ENCODE measurements at regions not wholly inside any gene's neighbourhood (a gene's known extent, or its start where the extent isn't known, plus 50 kb on each side); places are given as distances from the start of the nearest gene placed in this dataset.

DNA sequence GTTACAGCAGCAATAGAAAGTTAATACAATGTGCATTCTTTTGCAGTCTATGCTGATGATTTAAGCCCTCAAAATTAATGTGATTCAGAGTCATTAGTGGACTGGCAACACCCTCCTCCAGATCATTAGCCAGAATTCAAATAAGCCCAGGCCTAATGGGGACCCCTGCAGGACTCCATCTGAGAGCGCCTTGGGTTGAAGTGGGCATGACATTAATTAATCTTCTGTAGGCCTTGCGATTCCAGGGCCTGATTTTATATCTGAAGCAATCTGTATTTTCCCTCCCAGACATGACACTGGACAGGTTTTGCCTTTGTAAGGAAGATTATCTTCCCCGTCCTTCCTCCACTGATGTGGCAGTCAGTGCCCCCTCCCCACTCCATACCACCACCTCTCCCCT, 442.9 kb downstream of the FOXO1 start:
- peaks cover 40% of the 10 kb centered on the region for H3K4me1 ChIP-seq (ENCODE audit: insufficient read depth, low read length)
- Mint-ChIP-seq H3K36me3 (ENCODE audit: low read depth) (no peaks in the 10 kb centered on the region), H3K27ac (no peak overlapping the region), H3K4me1 (ENCODE audit: low read depth) (peaks cover 48% of the 10 kb centered on the region), H3K9me3 (no peaks in the 10 kb centered on the region), H3K4me3 (no peak overlapping the region), H3K27me3 (no peaks in the 10 kb centered on the region)
- ChIA-PET CTCF (no interaction called here), POLR2A (no interaction called here)
- H3K36me3 ChIP-seq (ENCODE audit: insufficient read depth, low read length) = no peaks in the 10 kb centered on the region
- no peaks in the 10 kb centered on the region for H3K27me3 ChIP-seq (ENCODE audit: control insufficient read depth in 1 of 2, insufficient read depth in 2 of 2, low read length in 2 of 2)
- ATAC-seq (ENCODE audit: poor library complexity) = no peak
- H3K4me3 ChIP-seq (ENCODE audit: low read length) = no peak overlapping the region
- no peak for DNase-seq
- TF ChIP-seq, protein P1, sequence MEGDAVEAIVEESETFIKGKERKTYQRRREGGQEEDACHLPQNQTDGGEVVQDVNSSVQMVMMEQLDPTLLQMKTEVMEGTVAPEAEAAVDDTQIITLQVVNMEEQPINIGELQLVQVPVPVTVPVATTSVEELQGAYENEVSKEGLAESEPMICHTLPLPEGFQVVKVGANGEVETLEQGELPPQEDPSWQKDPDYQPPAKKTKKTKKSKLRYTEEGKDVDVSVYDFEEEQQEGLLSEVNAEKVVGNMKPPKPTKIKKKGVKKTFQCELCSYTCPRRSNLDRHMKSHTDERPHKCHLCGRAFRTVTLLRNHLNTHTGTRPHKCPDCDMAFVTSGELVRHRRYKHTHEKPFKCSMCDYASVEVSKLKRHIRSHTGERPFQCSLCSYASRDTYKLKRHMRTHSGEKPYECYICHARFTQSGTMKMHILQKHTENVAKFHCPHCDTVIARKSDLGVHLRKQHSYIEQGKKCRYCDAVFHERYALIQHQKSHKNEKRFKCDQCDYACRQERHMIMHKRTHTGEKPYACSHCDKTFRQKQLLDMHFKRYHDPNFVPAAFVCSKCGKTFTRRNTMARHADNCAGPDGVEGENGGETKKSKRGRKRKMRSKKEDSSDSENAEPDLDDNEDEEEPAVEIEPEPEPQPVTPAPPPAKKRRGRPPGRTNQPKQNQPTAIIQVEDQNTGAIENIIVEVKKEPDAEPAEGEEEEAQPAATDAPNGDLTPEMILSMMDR (IDR thresholded peaks at IDR 0.05) = no peak
- intact Hi-C loops (cut with DNase I, micrococcal nuclease) = loop anchor here in 1 of 2 experiments (5.0 kb wide), 2 partner anchors 76 to 164 kb away; no protein-coding TSS in a partner anchor
- H3K9me3 ChIP-seq (ENCODE audit: control insufficient read depth in 1 of 2, insufficient read depth in 1 of 2, low read length in 2 of 2) = no peaks in the 10 kb centered on the region
- H3K27ac ChIP-seq (ENCODE audit: low read depth in 1 of 2, low read length in 2 of 2) = no peak overlapping the region

DNA sequence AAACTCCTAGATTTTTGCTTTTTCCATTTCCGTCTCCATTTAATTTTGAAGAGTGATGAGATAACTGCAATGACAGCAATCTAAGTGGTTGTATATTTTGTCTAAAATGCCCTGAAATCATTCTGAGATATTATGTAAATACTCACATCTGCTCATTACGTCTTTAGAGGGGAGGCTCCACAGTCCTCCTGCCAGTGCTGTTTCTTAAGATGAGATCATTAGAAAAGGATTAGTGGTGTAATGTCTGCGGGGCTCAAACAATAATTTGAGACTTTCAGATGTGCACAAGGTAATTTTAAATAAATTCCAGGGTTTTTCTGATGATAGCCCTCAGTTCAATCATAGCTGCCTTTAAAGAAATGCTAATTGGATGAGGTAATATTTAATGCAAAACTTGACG, 437.9 kb downstream of the FOXO1 start:
- DNase-seq (no peak), ATAC-seq (ENCODE audit: poor library complexity) (no peak)
- Histone ChIP-seq H3K4me3 (ENCODE audit: low read length) (no peak overlapping the region), H3K36me3 (ENCODE audit: insufficient read depth, low read length) (no peaks in the 10 kb centered on the region), H3K9me3 (ENCODE audit: control insufficient read depth in 1 of 2, insufficient read depth in 1 of 2, low read length in 2 of 2) (no peaks in the 10 kb centered on the region), H3K27me3 (ENCODE audit: control insufficient read depth in 1 of 2, insufficient read depth in 2 of 2, low read length in 2 of 2) (no peaks in the 10 kb centered on the region), H3K4me1 (ENCODE audit: insufficient read depth, low read length) (peaks cover 5% of the 10 kb centered on the region), H3K27ac (ENCODE audit: low read depth in 1 of 2, low read length in 2 of 2) (no peak overlapping the region)
- Mint-ChIP-seq H3K27ac (no peak overlapping the region), H3K9me3 (no peaks in the 10 kb centered on the region), H3K4me3 (no peak overlapping the region), H3K36me3 (ENCODE audit: low read depth) (no peaks in the 10 kb centered on the region), H3K4me1 (ENCODE audit: low read depth) (peaks cover 19% of the 10 kb centered on the region), H3K27me3 (no peaks in the 10 kb centered on the region)
- CTCF ChIA-PET = interaction anchor here (0.6 to 1.1 kb wide), 2 partner anchors 22 to 359 kb away, joined by 3 to 5 read pairs; no protein-coding TSS in a partner anchor
- TF ChIP-seq, protein P1 (IDR thresholded peaks at IDR 0.05) = no peak
- intact Hi-C loops (cut with DNase I, micrococcal nuclease) = no loop called here
- POLR2A ChIA-PET = no interaction called here

DNA sequence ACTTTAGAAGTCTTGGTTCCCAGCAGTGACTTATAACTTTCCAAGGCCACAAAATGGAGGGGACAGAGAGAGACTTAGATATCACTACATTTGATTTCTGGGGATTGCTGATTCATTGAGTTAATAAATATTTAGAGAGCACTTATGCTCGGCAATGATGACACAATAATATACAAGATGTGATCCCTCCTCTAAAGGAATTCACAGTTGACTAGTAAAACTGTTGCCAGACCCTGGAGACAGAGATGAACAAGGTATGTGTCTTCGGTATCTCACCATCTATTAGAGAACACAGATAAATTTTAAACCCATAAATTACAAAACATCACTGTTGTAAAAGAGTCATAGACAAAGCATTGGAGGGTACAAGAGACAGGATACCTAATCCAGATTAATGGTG, 437.5 kb downstream of the FOXO1 start:
- Mint-ChIP-seq H3K9me3 (no peaks in the 10 kb centered on the region), H3K27ac (no peak overlapping the region), H3K4me3 (no peak overlapping the region), H3K27me3 (no peaks in the 10 kb centered on the region), H3K36me3 (ENCODE audit: low read depth) (no peaks in the 10 kb centered on the region), H3K4me1 (ENCODE audit: low read depth) (peaks cover 15% of the 10 kb centered on the region)
- ATAC-seq (ENCODE audit: poor library complexity) (no peak), DNase-seq (no peak)
- Histone ChIP-seq H3K4me3 (ENCODE audit: low read length) (no peak overlapping the region), H3K9me3 (ENCODE audit: control insufficient read depth in 1 of 2, insufficient read depth in 1 of 2, low read length in 2 of 2) (no peaks in the 10 kb centered on the region), H3K4me1 (ENCODE audit: insufficient read depth, low read length) (peaks cover 5% of the 10 kb centered on the region), H3K27ac (ENCODE audit: low read depth in 1 of 2, low read length in 2 of 2) (no peak overlapping the region), H3K27me3 (ENCODE audit: control insufficient read depth in 1 of 2, insufficient read depth in 2 of 2, low read length in 2 of 2) (no peaks in the 10 kb centered on the region), H3K36me3 (ENCODE audit: insufficient read depth, low read length) (no peaks in the 10 kb centered on the region)
- TF ChIP-seq, protein P1 (IDR thresholded peaks at IDR 0.05) = no peak
- intact Hi-C loops (cut with DNase I, micrococcal nuclease) = no loop called here
- POLR2A ChIA-PET = no interaction called here
- CTCF ChIA-PET = interaction anchor here (1.1 kb wide), 1 partner anchor 22 kb away, joined by 3 read pairs; no protein-coding TSS in a partner anchor
